Fibroblast of villous mesenchyme (primary cell): ENCODE measurements at regions not wholly inside any gene's neighbourhood (a gene's known extent, or its start where the extent isn't known, plus 50 kb on each side); places are given as distances from the start of the nearest gene placed in this dataset.

Source experiments
- DNase-seq: peaks from one replicate; pipeline ENCODE4 v3.0.0-alpha.2; 2010; ENCODE audit warnings: low read depth
- H3K4me3 ChIP-seq: 2 replicates; pipeline ENCODE4 v1.5.1; 2011; ENCODE audit warnings: low read depth, mild to moderate bottlenecking, low read length
- TF ChIP-seq, protein P1 (sequence below): IDR thresholded peaks from 2 replicates; pipeline ENCODE4 v1.5.1; 2012; ENCODE audit warnings: low read depth, mild to moderate bottlenecking, low read length; ENCODE audit not compliant: insufficient read depth

DNA sequence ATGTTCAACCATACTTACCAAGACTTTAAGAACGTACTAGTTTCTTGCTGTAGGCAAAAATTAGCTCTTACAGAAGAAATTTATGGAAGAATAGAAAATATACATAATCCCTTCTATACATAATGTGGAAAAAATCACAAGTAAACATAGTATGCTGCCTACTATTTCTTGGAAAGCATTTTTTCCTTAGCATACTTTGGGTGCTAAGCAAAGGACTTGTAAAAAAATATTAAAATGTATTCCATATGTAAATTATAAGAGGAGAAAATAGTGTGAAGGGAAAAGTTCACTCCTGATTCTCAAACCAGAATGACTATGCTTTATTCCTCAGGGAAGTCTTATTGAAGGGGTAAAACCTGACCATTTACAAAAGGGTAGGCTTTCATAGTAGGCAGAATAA, 243.8 kb upstream of the VLDLR start:
- H3K4me3 ChIP-seq = no peak overlapping the region
- no peak for DNase-seq
- TF ChIP-seq, protein P1, sequence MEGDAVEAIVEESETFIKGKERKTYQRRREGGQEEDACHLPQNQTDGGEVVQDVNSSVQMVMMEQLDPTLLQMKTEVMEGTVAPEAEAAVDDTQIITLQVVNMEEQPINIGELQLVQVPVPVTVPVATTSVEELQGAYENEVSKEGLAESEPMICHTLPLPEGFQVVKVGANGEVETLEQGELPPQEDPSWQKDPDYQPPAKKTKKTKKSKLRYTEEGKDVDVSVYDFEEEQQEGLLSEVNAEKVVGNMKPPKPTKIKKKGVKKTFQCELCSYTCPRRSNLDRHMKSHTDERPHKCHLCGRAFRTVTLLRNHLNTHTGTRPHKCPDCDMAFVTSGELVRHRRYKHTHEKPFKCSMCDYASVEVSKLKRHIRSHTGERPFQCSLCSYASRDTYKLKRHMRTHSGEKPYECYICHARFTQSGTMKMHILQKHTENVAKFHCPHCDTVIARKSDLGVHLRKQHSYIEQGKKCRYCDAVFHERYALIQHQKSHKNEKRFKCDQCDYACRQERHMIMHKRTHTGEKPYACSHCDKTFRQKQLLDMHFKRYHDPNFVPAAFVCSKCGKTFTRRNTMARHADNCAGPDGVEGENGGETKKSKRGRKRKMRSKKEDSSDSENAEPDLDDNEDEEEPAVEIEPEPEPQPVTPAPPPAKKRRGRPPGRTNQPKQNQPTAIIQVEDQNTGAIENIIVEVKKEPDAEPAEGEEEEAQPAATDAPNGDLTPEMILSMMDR = no peak

DNA sequence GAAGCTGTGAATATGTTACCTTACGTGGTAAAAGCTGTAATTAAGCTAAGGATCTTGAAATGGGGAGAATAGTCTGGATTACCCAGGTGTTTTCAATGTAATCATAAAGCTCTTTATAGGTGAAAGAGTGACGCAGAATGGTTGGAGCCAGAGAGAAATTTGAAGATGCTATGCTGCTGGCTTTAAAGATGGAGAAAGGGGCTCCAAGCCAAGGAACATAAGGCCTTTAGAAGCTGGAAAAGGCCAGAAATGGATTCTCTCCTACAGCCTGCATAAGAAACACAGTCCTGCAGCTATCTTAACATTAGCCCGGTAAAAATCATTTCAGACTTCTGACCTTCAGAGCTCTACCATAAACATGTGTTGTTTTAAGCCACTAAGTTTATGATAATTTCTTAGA, 243.3 kb upstream of the VLDLR start:
- TF ChIP-seq, protein P1 = no peak
- DNase-seq = no peak
- no peak overlapping the region for H3K4me3 ChIP-seq

DNA sequence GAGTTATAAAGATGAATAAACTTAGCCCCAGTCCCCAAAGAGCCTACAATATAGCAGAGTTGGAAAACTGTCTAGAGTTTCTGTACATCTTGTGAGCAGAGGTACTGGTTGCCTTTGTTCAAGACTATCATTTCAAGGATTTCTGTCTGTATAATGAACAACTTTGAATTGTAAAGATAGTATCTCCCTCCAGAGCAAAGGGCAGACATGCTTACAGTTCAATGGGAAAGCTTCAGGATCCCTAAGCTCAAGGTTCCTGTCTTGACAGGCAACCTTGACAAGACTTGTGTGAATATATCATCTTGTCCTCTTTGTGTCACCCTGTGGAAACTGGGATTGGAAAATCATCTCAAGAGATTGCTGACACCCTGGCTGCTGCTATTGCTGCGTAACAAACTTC, 242.8 kb upstream of the VLDLR start:
- H3K4me3 ChIP-seq = no peak overlapping the region
- DNase-seq = no peak
- TF ChIP-seq, protein P1 = no peak

DNA sequence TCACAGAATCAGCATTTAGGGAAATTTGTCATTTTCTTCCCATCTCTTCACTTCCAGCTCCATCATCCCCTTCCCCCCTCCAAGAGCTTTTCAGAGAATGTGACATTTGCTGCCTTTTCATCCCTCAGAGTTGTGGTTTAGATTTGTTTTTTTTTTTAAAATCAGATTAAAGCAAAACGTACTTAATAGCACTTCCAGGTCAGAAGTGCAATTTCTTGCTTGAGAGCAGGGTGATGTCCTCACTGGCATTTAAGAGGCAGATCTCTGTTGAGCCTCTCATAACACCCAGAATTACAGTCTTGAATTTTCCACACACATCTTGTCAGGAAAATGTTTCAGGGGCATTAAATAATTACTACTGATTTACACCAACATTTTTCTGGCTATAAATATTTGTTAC, 236.8 kb upstream of the VLDLR start:
- TF ChIP-seq, protein P1 = no peak
- H3K4me3 ChIP-seq = no peak overlapping the region
- no peak for DNase-seq

DNA sequence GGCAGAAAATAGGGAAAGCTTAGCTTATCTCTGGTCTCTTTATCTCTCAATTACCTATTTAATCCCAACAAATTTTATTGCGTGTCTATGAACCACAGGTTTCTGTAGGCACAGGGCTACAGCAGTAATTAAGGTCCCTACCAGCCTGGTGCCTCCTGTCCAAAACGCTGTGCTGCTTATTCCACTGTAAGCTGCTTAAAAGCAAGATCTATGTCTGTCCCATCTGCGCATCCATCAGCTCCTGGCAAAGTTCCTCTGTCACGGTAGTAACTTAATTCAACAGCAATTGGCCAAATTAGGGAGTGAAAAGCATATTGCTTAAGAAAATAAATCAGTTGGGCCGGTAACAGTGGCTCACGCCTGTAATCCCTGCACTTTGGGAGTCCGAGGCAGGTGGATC, 235.8 kb upstream of the VLDLR start:
- no peak for DNase-seq
- no peak overlapping the region for H3K4me3 ChIP-seq
- TF ChIP-seq, protein P1 = no peak

DNA sequence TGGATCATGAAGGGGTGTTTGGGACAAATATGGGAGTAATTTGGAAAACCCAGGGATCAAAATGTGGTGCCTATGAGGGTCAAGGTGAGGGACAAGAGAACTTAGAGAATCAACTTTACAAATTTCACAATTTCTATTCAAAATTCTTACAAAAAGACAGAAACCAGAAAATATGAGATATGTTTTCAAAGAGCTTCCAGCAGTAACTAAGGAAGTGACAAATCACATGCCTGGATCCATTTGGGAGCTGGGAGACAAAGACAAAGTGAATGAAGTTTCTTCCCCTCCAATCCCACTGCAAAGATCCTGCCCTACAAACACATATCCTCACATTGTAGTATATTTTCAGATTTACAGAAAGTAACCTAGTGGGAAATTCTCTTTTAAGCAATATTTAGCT, 235.0 kb upstream of the VLDLR start:
- H3K4me3 ChIP-seq = no peak overlapping the region
- DNase-seq = no peak
- TF ChIP-seq, protein P1 = no peak

DNA sequence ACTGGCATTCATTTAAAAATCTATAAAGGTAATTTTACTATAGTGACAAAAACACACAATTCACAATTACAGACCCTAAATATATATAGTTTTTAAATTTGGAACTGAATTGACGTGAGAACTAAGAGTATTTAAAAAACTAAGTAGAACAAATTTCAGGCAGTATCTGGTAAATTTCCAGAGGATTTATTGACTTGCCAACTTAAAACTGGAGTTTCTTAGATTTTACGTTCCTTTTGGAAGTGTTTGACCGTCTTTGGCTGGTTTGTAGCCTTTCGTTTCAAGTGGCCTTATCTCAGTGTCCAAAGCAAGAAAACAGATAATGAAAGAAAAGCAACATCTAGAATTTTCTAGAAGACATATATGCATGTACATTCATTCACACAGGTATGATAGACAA, 234.4 kb upstream of the VLDLR start:
- no peak for DNase-seq
- TF ChIP-seq, protein P1 = no peak
- no peak overlapping the region for H3K4me3 ChIP-seq
